K562 (cell line): ENCODE measurements at regions not wholly inside any gene's neighbourhood (a gene's known extent, or its start where the extent isn't known, plus 50 kb on each side); places are given as distances from the start of the nearest gene placed in this dataset.

ENCODE experiments used
- ATAC-seq: fragments of 200-7000 bp; cut with Tn5 transposase; 3 replicates; pipeline ENCODE4 v1.9.1; 2020; ENCODE audit warnings: moderate library complexity
- BruUV-seq: library from RNA; stranded (reverse); fragments of 400-500 nt; replicated peaks from 2 replicates; lab custom pipeline; 2021; lab: Mats Ljungman, UMichigan
- CTCF ChIA-PET: fragments of 300-600 bp; formaldehyde crosslinking; extraction: SDS; loops from one replicate; lab custom pipeline; 2021; ENCODE audit warnings: low intra/inter-chr PET ratio; lab: Yijun Ruan, JAX
- POLR2A ChIA-PET: fragments of 300-600, 350-650 bp; sonication (Branson Sonifier 250); formaldehyde crosslinking; extraction: SDS; loops from one replicate; lab custom pipeline; 2021; ENCODE audit warnings: antibody characterized with exemption, inconsistent platforms; lab: Yijun Ruan, JAX
- DNase-seq, 4 experiments: peaks; one replicate each; pipeline versions ENCODE4 v3.0.0 to v3.0.0-alpha.2; 2011 to 2018; ENCODE audit warnings: low spot score in 3 of 4, mixed read lengths in 3 of 4; ENCODE audit errors: extremely low read depth in 1 of 4
- FAIRE-seq: peaks from 2 replicates; lab custom pipeline; 2011; peaks lifted over from hg19 to GRCh38; lab: Jason Lieb, UNC
- H2AFZ ChIP-seq: 2 replicates; pipeline ENCODE4 v1.6.0; 2011; ENCODE audit warnings: low read depth, low read length, control low read depth, inconsistent platforms
- H3K27ac ChIP-seq: fragments of 200-600 bp; 3 replicates; pipeline ENCODE4 v1.8.0; 2011; ENCODE audit warnings: low read depth, mild to moderate bottlenecking, control low read depth, inconsistent platforms, low read length, moderate library complexity, mixed read lengths; ENCODE audit errors: extremely low read depth
- H3K27me3 ChIP-seq, 2 experiments: fragments of 300-600 bp in 1 of 2; 2 replicates in 1 of 2; 3 replicates in 1 of 2; pipeline versions ENCODE4 v1.6.0 to v1.8.0; 2011; ENCODE audit warnings: inconsistent platforms in 2 of 2, low read length in 2 of 2, mild to moderate bottlenecking in 1 of 2, mixed read lengths in 1 of 2, moderate library complexity in 1 of 2; ENCODE audit not compliant: control insufficient read depth in 2 of 2, insufficient read depth in 2 of 2
- H3K36me3 ChIP-seq: fragments of 300-600 bp; 3 replicates; pipeline ENCODE4 v1.8.0; 2011; ENCODE audit warnings: mild to moderate bottlenecking, low read length, inconsistent platforms; ENCODE audit not compliant: control insufficient read depth, insufficient read depth
- H3K4me1 ChIP-seq, 2 experiments: fragments of 200-600 bp in 1 of 2; replicated peaks in 1 of 2; 2 replicates in 1 of 2; 3 replicates in 1 of 2; pipeline versions ENCODE4 v1.5.1 to v1.8.0; 2011; ENCODE audit warnings: inconsistent platforms in 2 of 2, low read length in 2 of 2, mild to moderate bottlenecking in 1 of 2, mixed read lengths in 1 of 2, moderate library complexity in 1 of 2; ENCODE audit not compliant: control insufficient read depth in 2 of 2, insufficient read depth in 2 of 2
- H3K4me2 ChIP-seq: 2 replicates; pipeline ENCODE4 v1.6.1; 2011; ENCODE audit warnings: low read length, control low read depth, inconsistent platforms, mixed read lengths; ENCODE audit not compliant: insufficient read depth
- H3K4me3 ChIP-seq: fragments of 200-600 bp; sonication (generic), shearing (Covaris generic); 2 replicates; pipeline ENCODE4 v1.5.1; 2016; ENCODE audit warnings: control low read depth, inconsistent platforms
- H3K79me2 ChIP-seq: fragments of 200-600 bp; 3 replicates; pipeline ENCODE4 v1.8.0; 2011; ENCODE audit warnings: low read length, inconsistent platforms; ENCODE audit not compliant: control insufficient read depth, insufficient read depth
- H3K9ac ChIP-seq, 2 experiments: 2 replicates each; pipeline versions ENCODE4 v1.6.0 to v1.6.1; 2011; ENCODE audit warnings: low read depth in 2 of 2, low read length in 2 of 2, control low read depth in 1 of 2, inconsistent platforms in 1 of 2, mild to moderate bottlenecking in 1 of 2, mixed read lengths in 1 of 2; ENCODE audit not compliant: insufficient read depth in 1 of 2
- H3K9me1 ChIP-seq: one replicate; pipeline ENCODE4 v1.6.0; 2011; ENCODE audit warnings: inconsistent platforms, mild to moderate bottlenecking, low read length, moderate library complexity; ENCODE audit not compliant: control insufficient read depth, insufficient read depth
- H3K9me3 ChIP-seq: replicated peaks from 2 replicates; pipeline ENCODE4 v1.5.1; 2011; ENCODE audit warnings: low read depth, low read length, inconsistent platforms; ENCODE audit not compliant: control insufficient read depth, insufficient read depth
- H4K20me1 ChIP-seq: replicated peaks from 2 replicates; pipeline ENCODE4 v1.6.1; 2011; ENCODE audit warnings: low read length, inconsistent platforms, mixed read lengths; ENCODE audit not compliant: control insufficient read depth, insufficient read depth
- C11orf30 ChIP-seq: fragments of 450-650 bp; IDR thresholded peaks from 2 replicates; pipeline ENCODE4 v1.6.1; 2016; ENCODE audit warnings: low read depth, mild to moderate bottlenecking
- CCNT2 ChIP-seq: IDR thresholded peaks from 2 replicates; pipeline ENCODE4 v1.6.1; 2011; ENCODE audit warnings: borderline replicate concordance, low read depth, mild to moderate bottlenecking, moderate library complexity, mixed read lengths, low read length; ENCODE audit not compliant: insufficient read length; ENCODE audit errors: extremely low read depth
- MAFF ChIP-seq: IDR thresholded peaks from 2 replicates; pipeline ENCODE4 v1.6.1; 2012; ENCODE audit warnings: low read length, improper control_type of control experiment
- MAFG ChIP-seq: fragments of 450-650 bp; conservative IDR thresholded peaks from 2 replicates; pipeline ENCODE4 v1.6.1; 2016; ENCODE audit warnings: missing genetic modification characterization, missing compliant biosample characterization
- MAFK ChIP-seq: IDR thresholded peaks from 2 replicates; pipeline ENCODE4 v1.6.1; 2011; ENCODE audit warnings: low read length, improper control_type of control experiment
- ZNF316 ChIP-seq: fragments of 450-650 bp; IDR thresholded peaks from 2 replicates; pipeline ENCODE4 v1.6.1; 2016
- in situ Hi-C: fragments of 300-500 bp; cut with MboI; formaldehyde crosslinking; loops from 4 replicates; pipeline ENCODE4 v1.15.0; 2018; ENCODE audit warnings: inconsistent platforms, mixed read lengths
- intact Hi-C: fragments of 100-400 bp; cut with micrococcal nuclease; formaldehyde crosslinking; loops from 2 replicates; pipeline ENCODE4 v1.14.2; 2022
- TF ChIP-seq, protein P1 (sequence below): fragments of 200-800 bp; sonication (Bioruptor generic); IDR thresholded peaks from 2 replicates; pipeline ENCODE4 v1.6.1; 2017; ENCODE audit warnings: missing genetic modification characterization, missing compliant biosample characterization
- TF ChIP-seq, protein P2 (sequence below): fragments of 250-450 bp; sonication (Bioruptor Pico); IDR thresholded peaks from 2 replicates; pipeline ENCODE4 v1.5.1; 2021; ENCODE audit warnings: mild to moderate bottlenecking

DNA sequence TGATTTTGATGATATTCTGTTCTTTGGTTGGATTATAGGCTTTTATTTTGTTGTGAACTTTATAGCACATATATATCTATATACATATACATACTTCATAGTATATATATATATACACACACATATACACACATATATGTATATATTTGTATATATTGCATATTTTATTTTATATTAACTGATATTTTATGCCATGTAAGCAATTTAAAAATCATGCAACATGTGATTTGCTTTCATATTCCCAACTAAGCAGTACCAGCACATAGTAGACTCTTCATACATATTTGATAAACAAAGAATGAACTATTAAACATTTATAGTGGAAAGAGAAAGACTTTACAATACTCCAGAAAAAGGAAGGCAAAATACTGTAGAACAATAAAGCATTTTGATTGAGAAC lies 679.2 kb downstream of the TENT5A start:
- TF ChIP-seq MAFF: peak; percentile 29; the same call in 1 of the 2 replicates
- TF ChIP-seq C11orf30: peak; percentile 35
- TF ChIP-seq MAFG (tag): peak; percentile 32; the same call in 1 of the 2 replicates
- TF ChIP-seq MAFK: peak; percentile 59; the same call in 1 of the 2 replicates
- peak; percentile 70 for TF ChIP-seq ZNF316
- TF ChIP-seq, protein P1, sequence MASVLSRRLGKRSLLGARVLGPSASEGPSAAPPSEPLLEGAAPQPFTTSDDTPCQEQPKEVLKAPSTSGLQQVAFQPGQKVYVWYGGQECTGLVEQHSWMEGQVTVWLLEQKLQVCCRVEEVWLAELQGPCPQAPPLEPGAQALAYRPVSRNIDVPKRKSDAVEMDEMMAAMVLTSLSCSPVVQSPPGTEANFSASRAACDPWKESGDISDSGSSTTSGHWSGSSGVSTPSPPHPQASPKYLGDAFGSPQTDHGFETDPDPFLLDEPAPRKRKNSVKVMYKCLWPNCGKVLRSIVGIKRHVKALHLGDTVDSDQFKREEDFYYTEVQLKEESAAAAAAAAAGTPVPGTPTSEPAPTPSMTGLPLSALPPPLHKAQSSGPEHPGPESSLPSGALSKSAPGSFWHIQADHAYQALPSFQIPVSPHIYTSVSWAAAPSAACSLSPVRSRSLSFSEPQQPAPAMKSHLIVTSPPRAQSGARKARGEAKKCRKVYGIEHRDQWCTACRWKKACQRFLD (CRISPR knock-in tag): no peak
- TF ChIP-seq CCNT2: no peak
- TF ChIP-seq, protein P2, sequence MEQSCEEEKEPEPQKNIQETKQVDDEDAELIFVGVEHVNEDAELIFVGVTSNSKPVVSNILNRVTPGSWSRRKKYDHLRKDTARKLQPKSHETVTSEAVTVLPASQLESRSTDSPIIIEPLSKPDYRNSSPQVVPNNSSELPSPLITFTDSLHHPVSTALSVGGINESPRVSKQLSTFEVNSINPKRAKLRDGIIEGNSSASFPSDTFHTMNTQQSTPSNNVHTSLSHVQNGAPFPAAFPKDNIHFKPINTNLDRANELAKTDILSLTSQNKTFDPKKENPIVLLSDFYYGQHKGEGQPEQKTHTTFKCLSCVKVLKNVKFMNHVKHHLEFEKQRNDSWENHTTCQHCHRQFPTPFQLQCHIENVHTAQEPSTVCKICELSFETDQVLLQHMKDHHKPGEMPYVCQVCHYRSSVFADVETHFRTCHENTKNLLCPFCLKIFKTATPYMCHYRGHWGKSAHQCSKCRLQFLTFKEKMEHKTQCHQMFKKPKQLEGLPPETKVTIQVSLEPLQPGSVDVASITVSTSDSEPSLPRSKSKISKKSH: no peak
- Histone ChIP-seq H3K27ac (no peak overlapping the region), H2AFZ (no peak overlapping the region), H3K79me2 (no peaks in the 10 kb centered on the region), H3K9ac (no peak overlapping the region), H3K4me3 (no peak overlapping the region), H3K27me3 (no peaks in the 10 kb centered on the region), H3K9me1 (no peaks in the 10 kb centered on the region), H3K36me3 (no peaks in the 10 kb centered on the region), H3K4me2 (no peak overlapping the region), H3K4me1 (no peaks in the 10 kb centered on the region), H3K9me3 (no peaks in the 10 kb centered on the region), H4K20me1 (no peaks in the 10 kb centered on the region)
- FAIRE-seq (no peak), DNase-seq (no peak), ATAC-seq (no peak)
- BruUV-seq: no TSS peak
- POLR2A ChIA-PET: no interaction called here
- intact Hi-C loops: no loop called here
- in situ Hi-C loops: no loop called here
- CTCF ChIA-PET: no interaction called here
